ENCODE measurements at regions not wholly inside any gene's neighbourhood (a gene's known extent, or its start where the extent isn't known, plus 50 kb on each side); places are given as distances from the start of the nearest gene placed in this dataset.

DNA sequence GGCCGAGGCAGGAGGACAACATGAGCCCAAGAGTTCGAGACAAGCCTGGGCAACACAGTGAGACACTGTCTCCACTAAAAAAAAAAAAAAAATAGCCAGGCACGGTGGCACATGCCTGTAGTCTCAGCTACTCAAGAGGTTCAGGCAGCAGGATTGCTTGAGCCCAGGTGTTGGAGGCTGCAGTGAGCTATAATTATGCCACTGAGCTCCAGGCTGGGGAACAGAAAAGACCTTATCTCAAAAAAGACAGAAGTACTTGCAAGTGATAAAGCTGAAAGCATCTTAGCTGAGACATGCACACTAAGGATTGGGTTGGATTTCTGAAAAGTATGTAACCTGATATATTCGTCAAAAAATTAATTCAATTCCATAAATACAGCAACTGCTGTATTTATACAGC, 68.4 kb downstream of the PPP1R3C start:
- TF ChIP-seq, protein P1, sequence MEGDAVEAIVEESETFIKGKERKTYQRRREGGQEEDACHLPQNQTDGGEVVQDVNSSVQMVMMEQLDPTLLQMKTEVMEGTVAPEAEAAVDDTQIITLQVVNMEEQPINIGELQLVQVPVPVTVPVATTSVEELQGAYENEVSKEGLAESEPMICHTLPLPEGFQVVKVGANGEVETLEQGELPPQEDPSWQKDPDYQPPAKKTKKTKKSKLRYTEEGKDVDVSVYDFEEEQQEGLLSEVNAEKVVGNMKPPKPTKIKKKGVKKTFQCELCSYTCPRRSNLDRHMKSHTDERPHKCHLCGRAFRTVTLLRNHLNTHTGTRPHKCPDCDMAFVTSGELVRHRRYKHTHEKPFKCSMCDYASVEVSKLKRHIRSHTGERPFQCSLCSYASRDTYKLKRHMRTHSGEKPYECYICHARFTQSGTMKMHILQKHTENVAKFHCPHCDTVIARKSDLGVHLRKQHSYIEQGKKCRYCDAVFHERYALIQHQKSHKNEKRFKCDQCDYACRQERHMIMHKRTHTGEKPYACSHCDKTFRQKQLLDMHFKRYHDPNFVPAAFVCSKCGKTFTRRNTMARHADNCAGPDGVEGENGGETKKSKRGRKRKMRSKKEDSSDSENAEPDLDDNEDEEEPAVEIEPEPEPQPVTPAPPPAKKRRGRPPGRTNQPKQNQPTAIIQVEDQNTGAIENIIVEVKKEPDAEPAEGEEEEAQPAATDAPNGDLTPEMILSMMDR (IDR thresholded peaks at IDR 0.05; ENCODE audit: extremely low read depth in 1 of 2, insufficient read depth in 1 of 2, low read depth in 1 of 2, low read length in 2 of 2), result no peak
- no peak for TF ChIP-seq POLR2A (IDR thresholded peaks at IDR 0.05; ENCODE audit: low read depth, low read length)
- TF ChIP-seq EZH2 (IDR thresholded peaks at IDR 0.05; ENCODE audit: borderline replicate concordance, low read depth, low read length, severe bottlenecking), result no peak
- no peak for TF ChIP-seq POLR2AphosphoS5 (IDR thresholded peaks at IDR 0.05; ENCODE audit: insufficient read depth, low read depth, low read length)
- TF ChIP-seq, protein P2, sequence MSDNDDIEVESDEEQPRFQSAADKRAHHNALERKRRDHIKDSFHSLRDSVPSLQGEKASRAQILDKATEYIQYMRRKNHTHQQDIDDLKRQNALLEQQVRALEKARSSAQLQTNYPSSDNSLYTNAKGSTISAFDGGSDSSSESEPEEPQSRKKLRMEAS (IDR thresholded peaks at IDR 0.05; ENCODE audit: insufficient read depth, insufficient read length), result no peak
- no peak for TF ChIP-seq MYC (IDR thresholded peaks at IDR 0.05; ENCODE audit: low read depth, low read length)
- no peak for TF ChIP-seq JUN (IDR thresholded peaks at IDR 0.05; ENCODE audit: borderline replicate concordance, insufficient read depth, insufficient read length, low read depth)
- no peak for TF ChIP-seq GATA2 (IDR thresholded peaks at IDR 0.05; ENCODE audit: insufficient read depth, insufficient read length, low read depth, low read length)
